ENCODE measurements at regions not wholly inside any gene's neighbourhood (a gene's known extent, or its start where the extent isn't known, plus 50 kb on each side); places are given as distances from the start of the nearest gene placed in this dataset.

- H3K4me3 ChIP-seq (ENCODE audit: low read depth, low read length), result no peak overlapping the region
- no peak for FAIRE-seq
- H3K36me3 ChIP-seq (ENCODE audit: control insufficient read depth, insufficient read depth, low read length), result no peaks in the 10 kb centered on the region
- no peak for DNase-seq (ENCODE audit: low read depth)
- no peak for TF ChIP-seq CTCF (IDR thresholded peaks at IDR 0.05; ENCODE audit: insufficient read depth, low read length, severe bottlenecking)
- H3K27me3 ChIP-seq (ENCODE audit: control insufficient read depth, insufficient read depth, low read length), result no peaks in the 10 kb centered on the region
These were observed 310.2 kb downstream of the HS3ST1 start for GRCh38 chr4:11118513-11118912.

GRCh38 chr4:11116940-11117339 is 311.8 kb downstream of the HS3ST1 start:
- no peak for TF ChIP-seq CTCF (IDR thresholded peaks at IDR 0.05; ENCODE audit: insufficient read depth, low read length, severe bottlenecking)
- Histone ChIP-seq H3K4me3 (ENCODE audit: low read depth, low read length) (no peak overlapping the region), H3K36me3 (ENCODE audit: control insufficient read depth, insufficient read depth, low read length) (no peaks in the 10 kb centered on the region), H3K27me3 (ENCODE audit: control insufficient read depth, insufficient read depth, low read length) (no peaks in the 10 kb centered on the region)
- no peak for FAIRE-seq
- DNase-seq (ENCODE audit: low read depth), result no peak

- FAIRE-seq (no peak), DNase-seq (ENCODE audit: low read depth) (no peak)
- no peaks in the 10 kb centered on the region for H3K36me3 ChIP-seq (ENCODE audit: control insufficient read depth, insufficient read depth, low read length)
- no peak overlapping the region for H3K4me3 ChIP-seq (ENCODE audit: low read depth, low read length)
- no peak for TF ChIP-seq CTCF (IDR thresholded peaks at IDR 0.05; ENCODE audit: insufficient read depth, low read length, severe bottlenecking)
- no peaks in the 10 kb centered on the region for H3K27me3 ChIP-seq (ENCODE audit: control insufficient read depth, insufficient read depth, low read length)
These were observed 316.8 kb downstream of the HS3ST1 start for GRCh38 chr4:11111876-11112275.

GRCh38 chr4:11111370-11111769 is 317.3 kb downstream of the HS3ST1 start:
- peak; percentile 70 for FAIRE-seq
- no peaks in the 10 kb centered on the region for H3K27me3 ChIP-seq (ENCODE audit: control insufficient read depth, insufficient read depth, low read length)

GRCh38 chr4:11106759-11107158 is 321.9 kb downstream of the HS3ST1 start:
- H3K36me3 ChIP-seq (ENCODE audit: control insufficient read depth, insufficient read depth, low read length), result no peaks in the 10 kb centered on the region
- H3K4me3 ChIP-seq (ENCODE audit: low read depth, low read length), result no peak overlapping the region
- no peak for FAIRE-seq
- peak; percentile 53 for DNase-seq (ENCODE audit: low read depth)
- TF ChIP-seq CTCF (IDR thresholded peaks at IDR 0.05; ENCODE audit: insufficient read depth, low read length, severe bottlenecking), result no peak
- no peaks in the 10 kb centered on the region for H3K27me3 ChIP-seq (ENCODE audit: control insufficient read depth, insufficient read depth, low read length)

More at GRCh38 chr4:11111370-11111769, 317.3 kb downstream of the HS3ST1 start:
- H3K36me3 ChIP-seq (ENCODE audit: control insufficient read depth, insufficient read depth, low read length), result no peaks in the 10 kb centered on the region
- no peak for DNase-seq (ENCODE audit: low read depth)
- H3K4me3 ChIP-seq (ENCODE audit: low read depth, low read length), result no peak overlapping the region
- TF ChIP-seq CTCF (IDR thresholded peaks at IDR 0.05; ENCODE audit: insufficient read depth, low read length, severe bottlenecking), result no peak

GRCh38 chr4:11106190-11106589 is 322.5 kb downstream of the HS3ST1 start:
- DNase-seq (ENCODE audit: low read depth), result peak; percentile 82
- no peak for FAIRE-seq
- TF ChIP-seq CTCF (IDR thresholded peaks at IDR 0.05; ENCODE audit: insufficient read depth, low read length, severe bottlenecking), result no peak
- H3K4me3 ChIP-seq (ENCODE audit: low read depth, low read length), result no peak overlapping the region
- no peaks in the 10 kb centered on the region for H3K36me3 ChIP-seq (ENCODE audit: control insufficient read depth, insufficient read depth, low read length)
- no peaks in the 10 kb centered on the region for H3K27me3 ChIP-seq (ENCODE audit: control insufficient read depth, insufficient read depth, low read length)
